ENCODE measurements at regions not wholly inside any gene's neighbourhood (a gene's known extent, or its start where the extent isn't known, plus 50 kb on each side); places are given as distances from the start of the nearest gene placed in this dataset.

GRCh38 chr14:85764822-85765221 is 234.9 kb downstream of the FLRT2 start:
- no peaks in the 10 kb centered on the region for H3K79me2 ChIP-seq (ENCODE audit: control insufficient read depth, insufficient read depth, low read length)
- no peaks in the 10 kb centered on the region for H3K9me3 ChIP-seq (replicated peaks; ENCODE audit: control insufficient read depth, insufficient read depth, low read length)
- no peak overlapping the region for H3K4me2 ChIP-seq (ENCODE audit: insufficient read depth, low read length)
- H3K9me1 ChIP-seq (replicated peaks; ENCODE audit: control insufficient read depth, extremely low read depth, insufficient read depth, low read length): no peaks in the 10 kb centered on the region
- no peaks in the 10 kb centered on the region for H3K36me3 ChIP-seq (ENCODE audit: control insufficient read depth in 2 of 2, extremely low read depth in 1 of 2, insufficient read depth in 2 of 2, low read length in 2 of 2)
- H3K4me1 ChIP-seq (ENCODE audit: control insufficient read depth, extremely low read depth, insufficient read depth, low read length): no peaks in the 10 kb centered on the region
- no peak overlapping the region for H3K9ac ChIP-seq (replicated peaks; ENCODE audit: extremely low read depth, insufficient read depth, low read length)
- intact Hi-C loops (cut with micrococcal nuclease) (no loop called here), dilution Hi-C loops (cut with MboI; ENCODE audit: extremely low pct_ligation_motif_present, low sequenced_read_pairs) (no loop called here)
- CTCF ChIA-PET: no interaction called here
- DNase-seq (ENCODE audit: low read depth, low spot score) (no peak), FAIRE-seq (no peak)
- H4K20me1 ChIP-seq (replicated peaks; ENCODE audit: control insufficient read depth, extremely low read depth, insufficient read depth, low read length): no peaks in the 10 kb centered on the region
- BruUV-seq (replicated peaks): no TSS peak
- TF ChIP-seq FOS (IDR thresholded peaks at IDR 0.05; ENCODE audit: borderline replicate concordance, insufficient read depth, low read length) (no peak), POLR2A (IDR thresholded peaks at IDR 0.05; ENCODE audit: low read depth, low read length) (no peak), EZH2 (IDR thresholded peaks at IDR 0.05; ENCODE audit: borderline replicate concordance, low read depth, low read length, severe bottlenecking) (no peak), GATA2 (IDR thresholded peaks at IDR 0.05; ENCODE audit: insufficient read depth, insufficient read length, low read depth, low read length) (no peak), JUN (IDR thresholded peaks at IDR 0.05; ENCODE audit: borderline replicate concordance, insufficient read depth, insufficient read length, low read depth) (no peak), CTCF (IDR thresholded peaks at IDR 0.05; ENCODE audit: extremely low read depth in 1 of 2, insufficient read depth in 1 of 2, low read depth in 1 of 2, low read length in 2 of 2) (no peak), MYC (IDR thresholded peaks at IDR 0.05; ENCODE audit: low read depth, low read length) (no peak), POLR2AphosphoS5 (IDR thresholded peaks at IDR 0.05; ENCODE audit: insufficient read depth, low read depth, low read length) (no peak), MAX (IDR thresholded peaks at IDR 0.05; ENCODE audit: insufficient read depth, insufficient read length) (no peak)
- H3K4me3 ChIP-seq (replicated peaks in 1 of 3; ENCODE audit: insufficient read depth in 1 of 3, low read depth in 1 of 3, low read length in 3 of 3): no peak overlapping the region
- no peak overlapping the region for H3K27ac ChIP-seq (ENCODE audit: insufficient read depth, low read depth, low read length)
- no peak overlapping the region for H2AFZ ChIP-seq (ENCODE audit: low read depth, low read length)
- POLR2A ChIA-PET: no interaction called here
- no peaks in the 10 kb centered on the region for H3K27me3 ChIP-seq (ENCODE audit: control insufficient read depth in 2 of 2, insufficient read depth in 2 of 2, low read length in 2 of 2)
